PC-3 (cell line): ENCODE measurements at regions not wholly inside any gene's neighbourhood (a gene's known extent, or its start where the extent isn't known, plus 50 kb on each side); places are given as distances from the start of the nearest gene placed in this dataset.

Experiments used
- CTCF ChIP-seq: fragments of 300-600 bp; sonication (generic); conservative IDR thresholded peaks from 2 replicates; pipeline ENCODE4 v1.5.1; 2017; ENCODE audit warnings: antibody characterized with exemption, low read depth, mild to moderate bottlenecking, low read length
- EZH2 ChIP-seq: fragments of 300-600 bp; sonication (generic); IDR thresholded peaks from one replicate; pipeline ENCODE4 v1.6.1; 2017; ENCODE audit warnings: antibody characterized with exemption, mild to moderate bottlenecking, low read length; ENCODE audit not compliant: unreplicated experiment

- TF ChIP-seq CTCF (no peak), EZH2 (no peak)
These were observed 999.7 kb upstream of the ALCAM start for GRCh38 chr3:104367000-104367399.
